Uterus (tissue), 3 donors: ENCODE measurements at regions not wholly inside any gene's neighbourhood (a gene's known extent, or its start where the extent isn't known, plus 50 kb on each side); places are given as distances from the start of the nearest gene placed in this dataset.
"Not testable (repeated sequence)": the region's sequence is repeated elsewhere in the genome, so short reads cannot be mapped to it uniquely, and the experiment has no call there.

Source experiments
- DNase-seq, 2 donors: peaks; one replicate each; pipeline ENCODE4 v3.0.0-alpha.2; 2019 to 2020
- H3K27ac ChIP-seq, 2 donors: fragments of 200-600 bp; sonication (generic); 1 replicate in 1 of 2; 2 replicates in 1 of 2; pipeline ENCODE4 v1.5.1; 2016 to 2018
- H3K27me3 ChIP-seq, 2 donors: fragments of 200-600 bp; sonication (generic); one replicate each; pipeline ENCODE4 v1.5.1; 2018 to 2019; ENCODE audit warnings: control low read depth in 1 of 2
- H3K36me3 ChIP-seq, 2 donors: fragments of 200-600 bp; sonication (generic); one replicate each; pipeline ENCODE4 v1.5.1; 2019; ENCODE audit warnings: control low read depth in 1 of 2
- H3K4me1 ChIP-seq, 2 donors: fragments of 200-600 bp; sonication (generic); one replicate each; pipeline ENCODE4 v1.5.1; 2018 to 2019; ENCODE audit warnings: control low read depth in 1 of 2
- H3K4me3 ChIP-seq, 2 donors: fragments of 200-600 bp; sonication (generic); 1 replicate in 1 of 2; 2 replicates in 1 of 2; pipeline ENCODE4 v1.5.1; 2018 to 2019; ENCODE audit warnings: mild to moderate bottlenecking in 1 of 2
- H3K9me3 ChIP-seq, 2 donors: fragments of 200-600 bp; sonication (generic); one replicate each; pipeline ENCODE4 v1.5.1; 2019; ENCODE audit warnings: control low read depth in 1 of 2
- CTCF ChIP-seq, 4 experiments: fragments of 200-600 bp in 2 of 4; fragments of 450-650 bp in 2 of 4; sonication (generic) in 2 of 4; IDR thresholded peaks; one replicate each; pipeline ENCODE4 v1.5.1; 2016 to 2019; ENCODE audit warnings: antibody characterized with exemption in 4 of 4, mild to moderate bottlenecking in 2 of 4, moderate library complexity in 1 of 4
- POLR2A ChIP-seq, 2 donors: fragments of 450-650 bp; IDR thresholded peaks; one replicate each; pipeline ENCODE4 v1.6.1; 2016; ENCODE audit warnings: antibody characterized with exemption in 2 of 2, mild to moderate bottlenecking in 1 of 2, moderate library complexity in 1 of 2
- intact Hi-C: fragments of 100-400 bp; cut with DNase I; formaldehyde crosslinking; loops from one replicate; pipeline ENCODE4 v1.15.1; 2023; ENCODE audit warnings: low total_unique reads
- donor health status: DM: yes; HTN: yes; CAD: no.

- H3K9me3 ChIP-seq: no peaks in the 10 kb centered on the region
- no peaks in the 10 kb centered on the region for H3K4me1 ChIP-seq
- TF ChIP-seq CTCF (IDR thresholded peaks at IDR 0.05) (no peak), POLR2A (IDR thresholded peaks at IDR 0.05) (no peak)
- no peaks in the 10 kb centered on the region for H3K36me3 ChIP-seq
- no peak overlapping the region for H3K4me3 ChIP-seq
- intact Hi-C loops: no loop called here
- no peaks in the 10 kb centered on the region for H3K27me3 ChIP-seq
- H3K27ac ChIP-seq: no peak overlapping the region
- DNase-seq: no peak
Measured at GRCh38 chr18:10133516-10133915, 219.7 kb downstream of the VAPA start.

GRCh38 chr18:10134204-10134603, 220.4 kb downstream of the VAPA start:
- DNase-seq: no peak
- Histone ChIP-seq H3K36me3 (no peaks in the 10 kb centered on the region), H3K9me3 (no peaks in the 10 kb centered on the region), H3K27me3 (no peaks in the 10 kb centered on the region), H3K27ac (no peak overlapping the region), H3K4me1 (no peaks in the 10 kb centered on the region), H3K4me3 (no peak overlapping the region)
- no peak for TF ChIP-seq POLR2A (IDR thresholded peaks at IDR 0.05)
- no peak for TF ChIP-seq CTCF (IDR thresholded peaks at IDR 0.05)
- intact Hi-C loops: no loop called here

- H3K4me1 ChIP-seq, DNase-seq, H3K27ac ChIP-seq, H3K4me3 ChIP-seq, H3K36me3 ChIP-seq, intact Hi-C loops, H3K9me3 ChIP-seq, H3K27me3 ChIP-seq: not testable (repeated sequence)
Measured at GRCh38 chr18:10134749-10135148, 220.9 kb downstream of the VAPA start.

GRCh38 chr18:10135302-10135926, 221.6 kb downstream of the VAPA start:
- intact Hi-C loops: no loop called here
- TF ChIP-seq POLR2A (IDR thresholded peaks at IDR 0.05): no peak
- no peak for TF ChIP-seq CTCF (IDR thresholded peaks at IDR 0.05)
- DNase-seq: no peak

GRCh38 chr18:10138719-10139118, 224.9 kb downstream of the VAPA start:
- intact Hi-C loops: no loop called here
- Histone ChIP-seq H3K27ac (no peak overlapping the region), H3K9me3 (no peaks in the 10 kb centered on the region), H3K36me3 (no peaks in the 10 kb centered on the region), H3K27me3 (no peaks in the 10 kb centered on the region), H3K4me3 (no peak overlapping the region), H3K4me1 (no peaks in the 10 kb centered on the region)
- no peak for TF ChIP-seq CTCF (IDR thresholded peaks at IDR 0.05)
- no peak for TF ChIP-seq POLR2A (IDR thresholded peaks at IDR 0.05)
- DNase-seq: no peak

More at GRCh38 chr18:10135302-10135926, 221.6 kb downstream of the VAPA start:
- H3K9me3 ChIP-seq: no peaks in the 10 kb centered on the region
- H3K4me1 ChIP-seq: no peaks in the 10 kb centered on the region
- no peaks in the 10 kb centered on the region for H3K36me3 ChIP-seq
- H3K27me3 ChIP-seq: no peaks in the 10 kb centered on the region
- H3K27ac ChIP-seq: no peak overlapping the region
- H3K4me3 ChIP-seq: no peak overlapping the region
